SU-DHL-6 (cell line): ENCODE measurements at regions not wholly inside any gene's neighbourhood (a gene's known extent, or its start where the extent isn't known, plus 50 kb on each side); places are given as distances from the start of the nearest gene placed in this dataset.

Experiments
- EZH2phosphoT487 ChIP-seq: fragments of 200-600 bp; sonication (generic), shearing (Covaris generic); conservative IDR thresholded peaks from 2 replicates; pipeline ENCODE4 v1.6.1; 2018; ENCODE audit warnings: mild to moderate bottlenecking, antibody characterized with exemption, low read length, moderate library complexity, mixed read lengths
- TF ChIP-seq, protein P1 (sequence below): fragments of 200-600 bp; sonication (generic); IDR thresholded peaks from one replicate; pipeline ENCODE4 v1.5.1; 2017; ENCODE audit warnings: antibody characterized with exemption, mild to moderate bottlenecking, low read length, moderate library complexity; ENCODE audit not compliant: insufficient read depth, poor library complexity, severe bottlenecking

DNA sequence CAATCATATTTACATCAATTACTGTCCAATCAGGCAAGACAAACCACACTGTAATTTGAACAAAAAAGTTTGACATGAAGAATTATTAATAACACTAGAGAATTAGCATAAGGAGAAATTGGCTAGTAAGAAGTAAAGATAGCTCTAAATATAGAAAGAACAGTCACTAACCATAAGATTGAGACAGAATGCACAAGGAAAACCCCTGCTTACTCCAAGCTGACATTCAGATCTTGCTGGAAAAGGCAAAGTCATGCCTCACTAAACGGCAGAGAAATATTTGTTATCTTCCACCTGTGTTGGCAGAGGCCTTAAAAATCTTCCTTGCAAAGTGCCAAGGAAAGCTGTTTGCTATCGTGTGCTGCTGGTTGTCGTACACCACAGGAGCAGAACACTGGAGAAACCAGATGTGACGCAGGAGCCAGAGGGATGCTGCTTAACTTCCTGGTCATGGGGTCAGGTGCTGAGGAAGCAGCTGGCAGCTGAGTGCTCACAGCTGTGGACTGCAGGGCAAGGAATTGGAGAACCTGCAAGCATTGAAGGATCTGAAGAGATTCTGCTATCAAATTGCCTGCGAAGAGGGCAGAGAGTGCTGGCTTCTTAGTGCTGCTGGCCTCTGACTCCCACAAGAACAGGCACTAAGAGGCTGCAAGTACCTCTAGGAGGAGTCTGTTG, 1323.3 kb downstream of the LRFN5 start:
- TF ChIP-seq, protein P1, sequence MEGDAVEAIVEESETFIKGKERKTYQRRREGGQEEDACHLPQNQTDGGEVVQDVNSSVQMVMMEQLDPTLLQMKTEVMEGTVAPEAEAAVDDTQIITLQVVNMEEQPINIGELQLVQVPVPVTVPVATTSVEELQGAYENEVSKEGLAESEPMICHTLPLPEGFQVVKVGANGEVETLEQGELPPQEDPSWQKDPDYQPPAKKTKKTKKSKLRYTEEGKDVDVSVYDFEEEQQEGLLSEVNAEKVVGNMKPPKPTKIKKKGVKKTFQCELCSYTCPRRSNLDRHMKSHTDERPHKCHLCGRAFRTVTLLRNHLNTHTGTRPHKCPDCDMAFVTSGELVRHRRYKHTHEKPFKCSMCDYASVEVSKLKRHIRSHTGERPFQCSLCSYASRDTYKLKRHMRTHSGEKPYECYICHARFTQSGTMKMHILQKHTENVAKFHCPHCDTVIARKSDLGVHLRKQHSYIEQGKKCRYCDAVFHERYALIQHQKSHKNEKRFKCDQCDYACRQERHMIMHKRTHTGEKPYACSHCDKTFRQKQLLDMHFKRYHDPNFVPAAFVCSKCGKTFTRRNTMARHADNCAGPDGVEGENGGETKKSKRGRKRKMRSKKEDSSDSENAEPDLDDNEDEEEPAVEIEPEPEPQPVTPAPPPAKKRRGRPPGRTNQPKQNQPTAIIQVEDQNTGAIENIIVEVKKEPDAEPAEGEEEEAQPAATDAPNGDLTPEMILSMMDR: no peak
- no peak for TF ChIP-seq EZH2phosphoT487
